T-helper 1 cell treated with Interleukin-12 subunit alpha and Interleukin-12 subunit beta and Interleukin-4 antibody, amounts not matched to agents 30 μg/mL and 1 μg/mL, for 36 hours (primary cell): ENCODE measurements at regions not wholly inside any gene's neighbourhood (a gene's known extent, or its start where the extent isn't known, plus 50 kb on each side); places are given as distances from the start of the nearest gene placed in this dataset.

ENCODE experiments used
- H3K27ac Mint-ChIP-seq: one replicate; pipeline ENCODE4 v1.8.0; 2021; ENCODE audit warnings: mild to moderate bottlenecking, mixed read lengths
- H3K27me3 Mint-ChIP-seq: one replicate; pipeline ENCODE4 v1.8.0; 2021; ENCODE audit warnings: low read depth, mixed read lengths
- H3K36me3 Mint-ChIP-seq: one replicate; pipeline ENCODE4 v1.8.0; 2021; ENCODE audit warnings: low read depth, mixed read lengths
- H3K4me1 Mint-ChIP-seq: one replicate; pipeline ENCODE4 v1.8.0; 2021; ENCODE audit warnings: low read depth, mixed read lengths
- H3K4me3 Mint-ChIP-seq: one replicate; pipeline ENCODE4 v1.8.0; 2021; ENCODE audit warnings: mild to moderate bottlenecking, moderate library complexity, mixed read lengths
- H3K9me3 Mint-ChIP-seq: one replicate; pipeline ENCODE4 v1.8.0; 2021; ENCODE audit warnings: mixed read lengths

DNA sequence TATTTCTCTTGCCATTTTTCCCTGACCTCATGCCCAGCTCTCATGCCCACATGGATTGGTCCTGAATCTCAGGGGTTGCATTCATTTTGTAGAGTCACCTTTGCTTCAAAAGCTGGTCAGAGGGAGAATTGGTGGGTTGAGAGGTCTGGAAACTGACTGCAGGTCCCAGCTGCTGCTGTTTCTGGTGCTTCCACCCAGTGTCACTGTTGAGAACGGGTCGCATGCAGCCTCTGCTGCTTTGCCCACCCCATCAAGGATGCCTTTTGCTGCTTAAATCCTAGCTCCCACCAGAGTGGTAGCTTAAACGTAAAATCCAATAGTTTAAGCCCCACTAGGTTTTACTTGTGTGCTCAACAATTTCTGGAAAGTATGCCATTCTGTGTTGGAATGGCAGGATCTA is 211.4 kb upstream of the TSHZ2 start:
- H3K4me1 Mint-ChIP-seq = no peaks in the 10 kb centered on the region
- no peaks in the 10 kb centered on the region for H3K9me3 Mint-ChIP-seq
- H3K27ac Mint-ChIP-seq = no peak overlapping the region
- no peak overlapping the region for H3K4me3 Mint-ChIP-seq
- H3K36me3 Mint-ChIP-seq = no peaks in the 10 kb centered on the region
- no peaks in the 10 kb centered on the region for H3K27me3 Mint-ChIP-seq

DNA sequence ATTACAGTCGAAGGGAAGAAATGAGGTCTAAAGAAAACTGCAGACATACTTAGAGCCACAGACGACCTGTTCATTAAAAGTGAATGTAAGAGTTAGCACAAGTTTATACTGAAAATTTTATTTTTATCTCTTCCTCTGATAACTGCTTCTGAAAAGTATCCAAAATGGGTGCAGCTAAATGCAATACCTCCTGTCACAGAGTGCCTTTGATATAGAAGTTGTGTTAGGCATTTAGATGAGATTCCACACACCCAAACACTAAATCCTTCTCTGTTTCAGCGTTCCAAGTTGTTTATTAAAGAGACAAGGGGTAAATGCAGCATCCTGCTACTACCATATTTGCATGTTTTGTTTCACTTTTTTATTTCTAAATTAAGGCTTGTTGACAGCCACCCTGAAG is 214.7 kb upstream of the TSHZ2 start:
- no peaks in the 10 kb centered on the region for H3K27me3 Mint-ChIP-seq
- no peak overlapping the region for H3K4me3 Mint-ChIP-seq
- H3K27ac Mint-ChIP-seq = no peak overlapping the region
- H3K9me3 Mint-ChIP-seq = no peaks in the 10 kb centered on the region
- H3K36me3 Mint-ChIP-seq = no peaks in the 10 kb centered on the region
- H3K4me1 Mint-ChIP-seq = no peaks in the 10 kb centered on the region

DNA sequence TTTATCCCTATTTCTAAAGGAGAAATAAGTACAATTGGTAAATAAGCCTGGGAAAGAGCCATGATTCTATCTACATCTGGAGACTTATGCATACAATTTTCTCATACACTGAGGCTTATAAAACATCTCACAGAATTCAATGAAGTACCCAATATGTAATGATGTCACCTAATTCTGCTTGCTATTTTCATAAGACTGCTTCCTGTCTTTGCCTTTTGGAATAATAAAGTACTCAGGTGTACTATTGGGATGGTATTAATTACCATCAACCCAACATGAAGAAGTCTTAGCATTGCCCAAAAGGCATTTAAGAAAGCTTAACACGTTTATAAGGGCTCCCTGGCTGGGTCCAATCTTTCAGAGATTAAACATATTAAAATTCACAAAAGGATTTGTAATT is 216.4 kb upstream of the TSHZ2 start:
- Mint-ChIP-seq H3K27ac (no peak overlapping the region), H3K27me3 (no peaks in the 10 kb centered on the region), H3K36me3 (no peaks in the 10 kb centered on the region), H3K4me1 (no peaks in the 10 kb centered on the region), H3K9me3 (no peaks in the 10 kb centered on the region), H3K4me3 (no peak overlapping the region)

DNA sequence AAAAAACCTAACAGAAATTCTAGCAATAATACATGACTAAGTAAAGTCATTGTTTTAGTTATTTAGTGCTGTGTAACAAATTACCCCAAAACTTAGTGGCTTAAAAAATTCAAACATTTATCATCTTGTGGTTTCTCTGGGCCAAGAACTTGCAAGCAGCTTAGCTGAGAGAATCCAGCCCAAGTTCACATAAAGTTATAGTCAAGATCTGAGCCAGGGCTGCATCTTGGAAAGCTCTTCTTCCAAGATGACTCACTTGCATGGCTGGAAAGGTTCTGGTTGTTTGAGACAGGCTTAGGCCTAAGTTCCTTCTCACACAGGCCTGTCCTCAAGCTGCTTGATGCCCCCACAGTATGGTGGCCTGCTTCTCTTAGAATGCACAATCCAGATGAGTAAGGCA is 217.8 kb upstream of the TSHZ2 start:
- Mint-ChIP-seq H3K27me3 (no peaks in the 10 kb centered on the region), H3K27ac (no peak overlapping the region), H3K9me3 (no peaks in the 10 kb centered on the region), H3K4me3 (no peak overlapping the region), H3K36me3 (no peaks in the 10 kb centered on the region), H3K4me1 (no peaks in the 10 kb centered on the region)

DNA sequence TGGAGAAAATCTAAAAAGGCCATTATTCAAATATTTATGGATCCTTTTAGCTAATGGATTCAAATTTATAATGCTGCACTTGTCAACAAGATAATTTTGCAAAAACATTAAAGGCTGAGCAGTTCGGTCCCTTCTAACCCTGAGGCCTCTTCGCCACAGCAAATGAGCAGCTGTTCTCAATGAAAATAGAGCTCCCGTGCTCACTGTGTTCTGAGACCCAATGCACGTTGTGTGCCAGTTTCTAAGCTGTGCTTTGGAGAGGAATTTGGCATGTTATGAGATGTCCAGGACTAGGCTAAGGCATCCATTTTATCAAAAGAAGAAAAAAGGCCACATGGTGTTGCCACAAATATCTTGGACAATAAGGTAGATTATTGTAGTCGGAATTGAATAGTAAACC is 220.1 kb upstream of the TSHZ2 start:
- Mint-ChIP-seq H3K27ac (no peak overlapping the region), H3K4me1 (no peaks in the 10 kb centered on the region), H3K9me3 (no peaks in the 10 kb centered on the region), H3K27me3 (no peaks in the 10 kb centered on the region), H3K36me3 (no peaks in the 10 kb centered on the region), H3K4me3 (no peak overlapping the region)

DNA sequence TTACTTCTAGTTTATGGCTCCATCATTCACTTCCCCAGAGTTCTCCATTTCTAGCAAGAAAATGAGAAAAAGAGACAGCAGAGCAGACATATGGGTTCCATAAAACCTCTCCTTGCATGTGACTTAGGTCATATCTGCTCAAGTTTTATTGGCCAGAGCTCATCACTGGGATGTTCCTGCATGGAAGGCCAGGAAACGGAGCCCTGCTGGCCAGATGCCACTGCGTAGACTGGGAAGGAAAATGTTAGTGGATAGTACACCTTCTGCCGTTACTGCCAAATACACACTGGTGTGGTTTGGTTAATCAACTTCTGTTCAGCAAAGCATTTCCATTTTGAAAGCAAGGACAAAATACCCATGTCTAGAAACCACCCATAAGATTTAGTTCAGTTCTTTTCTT is 220.6 kb upstream of the TSHZ2 start:
- Mint-ChIP-seq H3K4me3 (no peak overlapping the region), H3K36me3 (no peaks in the 10 kb centered on the region)

DNA sequence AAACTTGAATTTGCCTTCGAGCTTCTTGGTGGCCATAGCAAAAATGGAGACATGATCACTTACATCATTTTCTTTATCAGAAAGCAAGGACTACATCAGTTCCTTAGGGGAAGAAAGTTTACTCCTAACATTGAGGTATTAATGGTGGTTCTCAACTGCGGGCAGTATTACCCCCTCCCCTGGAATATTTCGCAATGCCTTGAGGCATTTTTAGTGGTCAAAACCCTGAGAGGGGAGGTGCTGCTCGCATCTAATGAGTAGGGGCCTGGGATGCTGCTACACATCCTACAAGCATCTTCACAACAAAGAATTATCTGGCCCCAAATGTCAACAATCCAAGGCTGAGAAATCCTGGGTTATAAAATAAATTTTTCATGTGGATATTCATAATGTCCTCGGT is 222.2 kb upstream of the TSHZ2 start:
- Mint-ChIP-seq H3K27me3 (no peaks in the 10 kb centered on the region), H3K27ac (no peak overlapping the region), H3K4me3 (no peak overlapping the region), H3K36me3 (no peaks in the 10 kb centered on the region), H3K4me1 (no peaks in the 10 kb centered on the region), H3K9me3 (no peaks in the 10 kb centered on the region)

More for the DNA sequence above, 220.6 kb upstream of the TSHZ2 start:
- Mint-ChIP-seq H3K4me1 (no peaks in the 10 kb centered on the region), H3K9me3 (no peaks in the 10 kb centered on the region), H3K27ac (no peak overlapping the region), H3K27me3 (no peaks in the 10 kb centered on the region)

DNA sequence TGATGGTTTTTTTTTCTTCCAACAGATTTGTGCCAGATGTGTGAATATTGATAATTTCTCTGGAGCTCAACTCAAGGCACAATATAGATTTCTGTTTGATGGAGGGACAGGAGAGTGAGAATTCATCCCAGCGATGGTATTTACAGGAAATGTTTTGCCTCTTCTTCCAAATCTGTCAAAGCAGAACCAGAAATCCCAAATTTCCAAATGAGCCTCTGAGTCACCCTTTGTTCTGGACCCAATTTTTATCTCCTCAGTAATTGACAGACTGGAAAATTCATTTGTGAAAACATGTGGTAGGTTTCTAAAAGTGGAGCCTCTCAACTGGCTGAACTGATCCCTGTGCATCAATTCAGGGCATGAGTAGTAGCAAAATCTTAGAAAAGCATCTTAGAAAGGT is 223.2 kb upstream of the TSHZ2 start:
- Mint-ChIP-seq H3K4me1 (no peaks in the 10 kb centered on the region), H3K27me3 (no peaks in the 10 kb centered on the region), H3K27ac (no peak overlapping the region), H3K36me3 (no peaks in the 10 kb centered on the region), H3K4me3 (no peak overlapping the region), H3K9me3 (no peaks in the 10 kb centered on the region)

DNA sequence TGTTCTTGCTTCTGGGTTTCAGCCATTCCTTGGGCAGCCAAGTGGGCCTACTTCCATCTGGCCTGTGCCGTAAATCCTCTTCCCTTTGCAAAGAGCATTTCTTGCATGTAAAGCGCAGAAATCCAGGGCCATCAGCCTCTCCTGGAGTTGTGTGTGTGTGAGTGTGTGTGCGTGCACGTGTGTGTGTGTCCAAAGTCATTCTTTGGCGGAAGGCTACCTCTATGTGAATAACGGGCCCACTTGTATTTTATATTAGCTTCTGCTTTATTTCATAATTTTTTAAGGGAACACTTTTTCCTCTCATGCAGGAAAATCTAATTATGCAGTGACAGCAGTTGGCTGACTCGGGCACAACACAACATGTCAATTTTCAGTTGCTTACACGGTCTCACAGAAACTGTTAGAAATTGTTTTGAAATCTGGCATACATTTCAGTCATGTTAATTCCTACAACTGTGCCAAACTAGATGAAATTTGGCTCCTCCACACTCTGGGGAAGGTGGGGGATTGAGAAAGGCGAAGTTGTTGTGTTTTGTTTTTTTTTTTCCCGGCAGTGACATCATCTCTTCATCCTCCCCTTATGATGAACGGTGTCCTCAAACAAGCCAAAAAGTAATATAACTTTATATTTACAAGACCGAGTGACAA is 223.7 kb upstream of the TSHZ2 start:
- H3K4me3 Mint-ChIP-seq = no peak overlapping the region
- no peak overlapping the region for H3K27ac Mint-ChIP-seq
- no peaks in the 10 kb centered on the region for H3K9me3 Mint-ChIP-seq
- H3K27me3 Mint-ChIP-seq = peaks cover 5% of the 10 kb centered on the region
- no peaks in the 10 kb centered on the region for H3K4me1 Mint-ChIP-seq
- H3K36me3 Mint-ChIP-seq = no peaks in the 10 kb centered on the region

DNA sequence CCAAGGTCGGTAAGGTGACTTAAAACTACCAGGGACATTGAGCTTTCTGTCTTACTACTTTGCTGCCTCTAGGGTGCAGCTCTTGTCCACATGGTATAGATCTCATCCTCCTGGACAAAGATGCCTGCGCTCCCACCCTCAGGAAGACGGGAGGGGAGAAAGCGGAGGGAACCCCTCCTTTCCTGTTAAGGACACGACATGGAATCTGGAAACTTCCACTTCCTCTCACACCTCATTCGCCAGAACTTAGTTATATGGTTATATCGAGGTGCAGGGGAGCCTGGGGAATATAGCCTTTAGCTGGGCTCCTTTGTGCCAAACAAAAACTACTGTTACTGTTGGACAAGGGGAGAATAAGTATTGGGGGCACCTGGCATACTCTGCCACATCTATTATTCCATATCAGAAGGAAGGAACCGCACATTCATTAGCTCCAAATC is 224.3 kb upstream of the TSHZ2 start:
- Mint-ChIP-seq H3K36me3 (no peaks in the 10 kb centered on the region), H3K4me3 (no peak overlapping the region)

DNA sequence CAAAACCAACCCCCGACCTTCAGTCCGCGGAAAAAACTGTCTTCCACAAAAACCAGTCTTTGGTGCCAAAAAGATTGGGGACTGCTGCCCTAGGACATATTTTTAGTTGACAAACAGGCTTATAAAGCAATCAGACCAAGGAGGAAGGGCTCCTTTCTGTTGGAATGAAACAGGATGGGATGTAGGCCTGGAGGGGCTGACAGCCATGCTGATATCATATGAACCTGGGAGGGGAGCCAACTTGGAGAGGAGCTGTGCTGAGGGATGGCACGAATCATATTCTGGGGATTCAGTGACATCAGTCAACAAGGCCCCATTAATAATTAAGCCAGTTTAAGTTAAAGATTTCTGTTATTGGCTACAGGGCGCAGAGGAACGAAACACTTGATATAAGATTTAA is 225.4 kb upstream of the TSHZ2 start:
- Mint-ChIP-seq H3K4me3 (no peak overlapping the region), H3K9me3 (no peaks in the 10 kb centered on the region), H3K27me3 (peaks cover 6% of the 10 kb centered on the region)

More for the DNA sequence above, 224.3 kb upstream of the TSHZ2 start:
- H3K4me1 Mint-ChIP-seq = no peaks in the 10 kb centered on the region
- no peaks in the 10 kb centered on the region for H3K9me3 Mint-ChIP-seq
- peaks cover 6% of the 10 kb centered on the region for H3K27me3 Mint-ChIP-seq
- H3K27ac Mint-ChIP-seq = no peak overlapping the region

DNA sequence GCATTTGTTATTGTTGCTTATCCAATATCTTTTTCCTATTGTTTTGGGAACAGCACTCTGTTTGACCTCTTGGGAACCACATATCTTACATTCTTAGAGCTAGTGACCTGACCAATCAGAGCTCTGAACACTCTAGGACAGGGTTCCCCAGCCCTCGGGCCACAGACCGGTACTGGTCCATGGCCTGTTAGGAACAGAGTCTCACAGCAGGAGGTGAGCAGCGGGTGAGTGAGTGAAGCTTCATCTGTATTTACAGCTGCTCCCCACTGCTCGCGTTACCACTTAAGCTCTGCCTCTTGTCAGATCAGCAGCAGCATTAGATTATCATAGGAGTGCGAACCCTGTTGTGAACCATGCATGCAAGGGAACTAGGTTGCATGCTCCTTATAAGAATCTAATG is 226.0 kb upstream of the TSHZ2 start:
- no peaks in the 10 kb centered on the region for H3K4me1 Mint-ChIP-seq
- H3K4me3 Mint-ChIP-seq = no peak overlapping the region
- peaks cover 6% of the 10 kb centered on the region for H3K27me3 Mint-ChIP-seq
- no peaks in the 10 kb centered on the region for H3K9me3 Mint-ChIP-seq
- H3K27ac Mint-ChIP-seq = no peak overlapping the region
- no peaks in the 10 kb centered on the region for H3K36me3 Mint-ChIP-seq

More for the DNA sequence above, 225.4 kb upstream of the TSHZ2 start:
- no peaks in the 10 kb centered on the region for H3K36me3 Mint-ChIP-seq
- no peak overlapping the region for H3K27ac Mint-ChIP-seq
- H3K4me1 Mint-ChIP-seq = no peaks in the 10 kb centered on the region

DNA sequence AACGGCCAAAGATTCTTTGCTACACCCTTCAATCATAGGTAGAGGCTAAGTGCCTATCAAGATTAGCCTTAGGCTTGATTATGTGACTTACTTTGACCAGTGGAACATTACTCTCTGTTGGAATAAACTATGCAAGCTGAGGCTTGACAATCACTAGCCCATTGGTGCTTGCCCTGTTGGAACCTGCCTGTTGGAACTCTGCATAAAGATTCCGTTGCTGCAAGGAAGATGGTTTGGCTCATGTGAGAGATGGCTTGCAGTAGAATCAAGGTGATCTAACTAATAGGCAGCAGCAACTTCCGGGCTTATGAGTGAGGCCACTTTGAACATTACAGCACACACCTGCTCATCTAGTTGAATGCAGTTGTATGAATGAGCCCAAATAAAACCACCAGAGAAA is 227.7 kb upstream of the TSHZ2 start:
- H3K27me3 Mint-ChIP-seq = peaks cover 10% of the 10 kb centered on the region
- no peaks in the 10 kb centered on the region for H3K4me1 Mint-ChIP-seq
- no peak overlapping the region for H3K27ac Mint-ChIP-seq
- H3K9me3 Mint-ChIP-seq = no peaks in the 10 kb centered on the region
- H3K4me3 Mint-ChIP-seq = no peak overlapping the region
- H3K36me3 Mint-ChIP-seq = no peaks in the 10 kb centered on the region

DNA sequence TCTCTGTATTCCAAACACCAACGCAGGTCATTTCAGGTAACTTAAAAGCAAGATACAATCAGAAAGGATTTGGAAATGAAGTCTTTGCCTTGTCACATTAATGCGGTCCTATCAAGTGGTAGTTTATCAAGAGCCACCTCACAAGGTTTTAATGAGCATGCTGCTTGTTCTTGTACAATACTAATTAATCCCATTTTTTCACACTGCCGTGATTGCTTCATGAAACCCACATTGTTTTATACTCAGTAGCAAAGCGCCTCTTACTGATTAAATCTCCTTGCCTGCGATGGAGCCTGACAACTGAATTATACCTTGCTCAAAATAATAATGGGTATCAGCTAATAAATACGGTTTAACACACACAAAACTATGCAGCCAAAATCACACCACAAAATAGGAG is 234.1 kb upstream of the TSHZ2 start:
- H3K9me3 Mint-ChIP-seq = no peaks in the 10 kb centered on the region
- H3K27ac Mint-ChIP-seq = no peak overlapping the region
- H3K36me3 Mint-ChIP-seq = no peaks in the 10 kb centered on the region
- H3K4me3 Mint-ChIP-seq = no peak overlapping the region
- H3K4me1 Mint-ChIP-seq = no peaks in the 10 kb centered on the region
- H3K27me3 Mint-ChIP-seq = peaks cover 4% of the 10 kb centered on the region

DNA sequence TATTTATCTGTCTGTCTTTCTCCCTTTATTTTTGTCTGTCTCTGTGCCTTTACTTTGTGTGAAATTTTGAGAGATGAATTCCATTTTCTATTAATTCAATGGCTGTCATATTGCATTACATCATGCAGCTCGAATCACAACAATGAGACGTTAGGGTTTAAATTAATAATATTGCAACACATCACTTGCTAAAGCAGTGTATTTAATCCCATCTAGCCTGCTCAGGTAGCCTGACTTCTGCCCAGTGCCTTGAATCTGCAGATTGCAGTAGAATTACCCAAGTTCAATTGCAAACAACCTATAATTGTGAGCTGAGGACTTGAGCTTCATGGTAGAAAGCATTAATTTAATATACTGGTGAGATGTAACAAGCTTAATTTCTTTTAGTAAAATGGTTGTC is 235.7 kb upstream of the TSHZ2 start:
- H3K4me1 Mint-ChIP-seq = no peaks in the 10 kb centered on the region
- H3K9me3 Mint-ChIP-seq = no peaks in the 10 kb centered on the region
- peaks cover 4% of the 10 kb centered on the region for H3K27me3 Mint-ChIP-seq
- no peak overlapping the region for H3K4me3 Mint-ChIP-seq
- H3K27ac Mint-ChIP-seq = no peak overlapping the region
- H3K36me3 Mint-ChIP-seq = no peaks in the 10 kb centered on the region

DNA sequence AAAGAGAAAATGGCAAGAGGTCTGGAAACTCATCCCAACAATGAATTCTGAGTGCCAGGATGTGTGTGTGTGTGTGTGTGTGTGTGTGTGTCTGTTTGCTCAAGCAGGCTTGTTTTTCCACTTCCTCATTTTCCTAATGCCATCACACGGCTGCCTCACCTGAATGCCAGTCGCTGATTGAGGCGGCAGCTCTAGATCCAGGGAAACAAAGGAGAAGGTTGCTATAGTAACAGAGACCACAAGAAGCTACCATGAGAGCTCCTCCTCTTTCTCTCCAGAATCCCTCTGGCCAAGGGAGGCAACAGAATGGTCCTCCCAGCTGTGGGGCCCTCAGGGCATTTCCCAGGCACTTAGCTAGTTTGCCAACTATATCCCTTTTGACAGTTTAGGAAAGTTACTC is 241.1 kb upstream of the TSHZ2 start:
- Mint-ChIP-seq H3K27me3 (no peaks in the 10 kb centered on the region), H3K9me3 (peaks cover 6% of the 10 kb centered on the region), H3K4me1 (no peaks in the 10 kb centered on the region), H3K27ac (no peak overlapping the region), H3K4me3 (no peak overlapping the region), H3K36me3 (no peaks in the 10 kb centered on the region)
